HG03066 (cell line): ENCODE measurements at regions not wholly inside any gene's neighbourhood (a gene's known extent, or its start where the extent isn't known, plus 50 kb on each side); places are given as distances from the start of the nearest gene placed in this dataset.
"Not testable (repeated sequence)": the region's sequence is repeated elsewhere in the genome, so short reads cannot be mapped to it uniquely, and the experiment has no call there.

Experiments
- ATAC-seq: cut with Tn5 transposase; IDR thresholded peaks from one replicate; pipeline ENCODE4 v1.9.1; 2021; ENCODE audit warnings: low read depth; ENCODE audit not compliant: unreplicated experiment

GRCh38 chr6:100105919-100106529, 112.0 kb upstream of the MCHR2 start:
- no peak for ATAC-seq

GRCh38 chr6:100105138-100105537, 111.1 kb upstream of the MCHR2 start:
- ATAC-seq = peak; percentile 60

- no peak for ATAC-seq
These were observed 109.9 kb upstream of the MCHR2 start for GRCh38 chr6:100103931-100104330.

- ATAC-seq = no peak
These were observed 109.2 kb upstream of the MCHR2 start for GRCh38 chr6:100103194-100103593.

GRCh38 chr6:100101644-100102043, 107.6 kb upstream of the MCHR2 start:
- ATAC-seq = no peak

- no peak for ATAC-seq
These were observed 106.8 kb upstream of the MCHR2 start for GRCh38 chr6:100100776-100101175.

- ATAC-seq = no peak
These were observed 105.4 kb upstream of the MCHR2 start for GRCh38 chr6:100099189-100100074.

GRCh38 chr6:100096936-100097335, 102.9 kb upstream of the MCHR2 start:
- ATAC-seq = no peak

- no peak for ATAC-seq
These were observed 102.3 kb upstream of the MCHR2 start for GRCh38 chr6:100096341-100096740.

- ATAC-seq = no peak
These were observed 99.4 kb upstream of the MCHR2 start for GRCh38 chr6:100093405-100093804.

GRCh38 chr6:100088009-100088408, 94.0 kb upstream of the MCHR2 start:
- no peak for ATAC-seq

- ATAC-seq = no peak
These were observed 91.0 kb upstream of the MCHR2 start for GRCh38 chr6:100084991-100085364.

- ATAC-seq = no peak
These were observed 90.4 kb upstream of the MCHR2 start for GRCh38 chr6:100084316-100084990.

- no peak for ATAC-seq
These were observed 84.5 kb upstream of the MCHR2 start for GRCh38 chr6:100078509-100078908.

GRCh38 chr6:100065348-100065747, 71.3 kb upstream of the MCHR2 start:
- ATAC-seq = no peak

GRCh38 chr6:100062621-100063020, 68.6 kb upstream of the MCHR2 start:
- no peak for ATAC-seq

GRCh38 chr6:100057941-100058340, 63.9 kb upstream of the MCHR2 start:
- no peak for ATAC-seq

GRCh38 chr6:100050550-100050949, 56.5 kb upstream of the MCHR2 start:
- ATAC-seq = no peak

- ATAC-seq = not testable (repeated sequence)
These were observed 49.9 kb upstream of the MCHR2 start for GRCh38 chr6:100043961-100044360.
